NCI-H2107 treated with DMSO at 0.1 percent for 48 hours (cell line): ENCODE measurements at regions not wholly inside any gene's neighbourhood (a gene's known extent, or its start where the extent isn't known, plus 50 kb on each side); places are given as distances from the start of the nearest gene placed in this dataset.

Source experiments
- DNase-seq: peaks from one replicate; lab custom pipeline; 2025; ENCODE audit not compliant: unreplicated experiment; lab: John Stamatoyannopoulos, UW

GRCh38 chrX:103158317-103158621, 56.6 kb upstream of the BEX4 start:
- DNase-seq, result no peak

- peak; percentile 40 for DNase-seq
Measured at GRCh38 chrX:103157496-103158316, 57.2 kb upstream of the BEX4 start.

- no peak for DNase-seq
Measured at GRCh38 chrX:103155201-103155600, 59.7 kb upstream of the BEX4 start.

GRCh38 chrX:103153661-103154060, 60.7 kb upstream of the NXF3 start:
- no peak for DNase-seq

GRCh38 chrX:103151799-103152198, 58.9 kb upstream of the NXF3 start:
- DNase-seq, result no peak

GRCh38 chrX:103149652-103150051, 56.7 kb upstream of the NXF3 start:
- no peak for DNase-seq

GRCh38 chrX:103148075-103148474, 55.1 kb upstream of the NXF3 start:
- no peak for DNase-seq
